ENCODE measurements at regions not wholly inside any gene's neighbourhood (a gene's known extent, or its start where the extent isn't known, plus 50 kb on each side); places are given as distances from the start of the nearest gene placed in this dataset.

DNA sequence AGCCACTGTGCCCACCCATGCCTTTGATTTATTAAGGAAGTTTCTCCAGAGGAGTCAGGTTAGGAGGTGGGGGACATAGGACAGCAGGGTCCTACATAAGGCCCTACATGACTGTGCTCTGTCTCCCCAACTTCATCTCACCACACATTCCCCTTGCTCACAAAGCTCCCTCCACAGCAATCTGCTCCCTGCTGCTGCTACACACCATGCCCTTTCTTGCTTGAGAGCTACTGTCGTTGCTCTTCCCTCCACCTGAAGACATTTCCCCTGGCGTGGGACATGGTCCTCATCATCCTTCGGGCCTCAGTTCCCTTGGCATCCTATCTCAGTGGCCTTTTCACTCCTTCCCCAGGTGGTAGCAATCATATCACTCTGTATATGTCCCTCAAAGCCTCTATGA, 75.9 kb upstream of the DAPK1 start:
- TF ChIP-seq EP300 (IDR thresholded peaks at IDR 0.05): no peak
- no peak for TF ChIP-seq POLR2A (IDR thresholded peaks at IDR 0.05)

Data from stomach (tissue), 4 donors.